GM21360 (cell line): ENCODE measurements at regions not wholly inside any gene's neighbourhood (a gene's known extent, or its start where the extent isn't known, plus 50 kb on each side); places are given as distances from the start of the nearest gene placed in this dataset.

Experiments
- ATAC-seq: cut with Tn5 transposase; IDR thresholded peaks from one replicate; pipeline ENCODE4 v1.9.1; 2021; ENCODE audit warnings: mild to moderate bottlenecking, moderate library complexity; ENCODE audit not compliant: unreplicated experiment

GRCh38 chr9:108618906-108619550 lies 236.8 kb downstream of the ACTL7B start:
- ATAC-seq, result no peak

- ATAC-seq, result no peak
Measured at GRCh38 chr9:108617676-108618075, 238.1 kb downstream of the ACTL7B start.

GRCh38 chr9:108615152-108615551 lies 240.6 kb downstream of the ACTL7B start:
- no peak for ATAC-seq

DNA sequence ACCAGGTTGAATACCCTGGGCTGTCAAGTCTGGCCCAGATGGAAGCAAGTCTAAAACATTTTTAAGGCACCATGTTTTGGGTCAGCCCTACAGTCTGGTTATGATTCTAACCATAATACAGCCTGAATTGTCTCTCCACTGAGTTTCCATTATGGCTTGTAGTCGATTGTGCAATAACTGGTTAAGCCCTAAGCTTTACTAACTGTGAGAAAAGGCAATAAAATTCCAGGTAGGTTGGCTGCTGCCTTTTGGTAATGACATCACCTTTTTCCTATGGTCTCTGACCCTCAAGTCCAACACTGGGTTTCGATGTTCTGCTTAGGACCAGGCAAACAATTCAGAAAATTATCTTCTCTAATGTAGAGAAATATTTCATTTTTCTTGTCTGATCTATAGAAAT lies 243.3 kb downstream of the ACTL7B start:
- no peak for ATAC-seq

- no peak for ATAC-seq
Measured at GRCh38 chr9:108609897-108610253, 245.9 kb downstream of the ACTL7B start.

DNA sequence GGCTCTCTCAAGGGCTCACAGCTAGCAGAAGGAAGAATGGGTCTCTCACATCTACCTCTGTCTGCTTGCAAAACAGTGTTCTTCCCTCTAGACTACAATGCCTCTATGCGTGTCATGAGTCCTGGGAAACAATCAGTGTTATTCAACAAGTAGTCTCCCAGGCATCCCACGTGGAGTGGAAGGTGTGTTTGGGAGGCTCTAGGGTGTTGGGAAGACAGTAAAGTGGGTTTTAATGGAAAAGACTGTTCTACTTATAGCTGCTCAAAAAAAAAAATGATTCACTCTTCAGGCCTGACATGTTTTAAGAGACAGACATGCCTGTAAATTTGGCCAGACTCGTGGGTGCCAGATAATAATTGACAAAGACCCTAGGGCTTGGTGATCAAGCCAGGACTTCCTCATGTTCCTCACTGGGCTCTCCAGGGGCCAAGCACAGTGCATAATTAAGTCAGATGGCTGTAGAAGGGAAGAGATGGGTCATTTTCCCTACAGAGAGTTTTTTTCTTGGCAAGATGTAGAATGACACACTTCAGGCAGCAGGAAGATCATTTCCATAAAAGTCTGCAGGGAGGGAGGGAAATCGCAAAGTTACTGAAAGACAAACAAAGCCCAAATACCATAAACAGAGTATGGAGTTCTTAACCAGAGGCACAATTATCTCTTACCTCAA lies 246.4 kb downstream of the ACTL7B start:
- no peak for ATAC-seq

DNA sequence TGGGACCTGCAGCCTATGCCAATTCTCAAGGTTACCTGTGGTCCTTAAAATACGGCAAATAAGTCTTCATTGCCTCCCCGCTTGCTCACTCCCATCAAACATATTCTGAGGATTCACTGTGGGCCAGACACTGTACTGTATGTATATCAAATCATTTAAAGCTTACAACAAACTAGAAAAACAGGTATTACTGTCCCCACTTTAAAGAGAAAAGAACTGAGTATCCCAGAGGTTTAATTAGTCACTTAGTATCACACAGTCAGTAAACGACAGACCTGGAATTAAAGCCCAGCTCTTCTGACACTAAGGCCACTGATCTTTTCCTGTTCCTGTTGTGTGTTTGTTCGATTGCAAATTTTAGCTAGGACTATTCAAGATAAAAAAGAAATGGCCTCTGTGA lies 248.2 kb downstream of the ACTL7B start:
- ATAC-seq, result no peak

- no peak for ATAC-seq
Measured at GRCh38 chr9:108606401-108606800, 249.4 kb downstream of the ACTL7B start.

DNA sequence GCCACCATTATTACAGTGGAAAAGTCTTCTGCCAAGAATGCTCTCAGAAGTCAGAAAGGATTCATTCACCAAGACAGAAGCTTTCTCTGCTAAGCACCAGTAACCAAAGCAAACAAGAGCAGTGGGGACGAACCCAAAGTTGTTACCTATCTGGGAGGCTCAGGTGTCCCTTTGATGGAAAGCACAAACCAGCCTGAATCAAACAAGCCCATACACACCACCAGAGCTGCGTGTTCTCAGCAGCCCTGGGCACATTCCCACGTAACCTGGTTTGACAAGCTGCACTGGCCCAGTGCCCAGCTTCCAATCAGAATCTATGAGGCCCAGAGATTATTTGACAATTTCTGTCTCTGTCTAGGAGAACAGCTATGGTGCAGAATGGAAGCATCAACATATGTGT lies 252.6 kb downstream of the ACTL7B start:
- no peak for ATAC-seq

DNA sequence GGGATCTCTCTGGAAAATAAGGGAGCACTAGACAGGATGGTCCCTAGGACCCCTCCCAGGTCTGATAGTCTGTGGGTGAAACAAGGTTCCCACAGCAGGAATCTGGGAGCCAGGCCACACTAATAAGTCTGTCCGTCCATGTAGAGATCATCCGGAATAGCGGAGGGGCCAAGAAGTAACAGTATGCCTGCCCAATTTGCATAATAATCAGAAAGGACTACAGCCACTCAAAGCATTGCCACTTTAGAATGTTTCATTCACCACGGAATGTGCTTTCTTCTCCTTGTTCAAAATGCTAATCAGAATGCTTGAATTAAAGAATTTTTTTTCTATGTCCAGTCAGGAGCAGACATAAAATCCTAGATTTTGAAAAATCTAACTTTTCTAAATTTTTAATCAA lies 254.9 kb downstream of the ACTL7B start:
- ATAC-seq, result no peak

DNA sequence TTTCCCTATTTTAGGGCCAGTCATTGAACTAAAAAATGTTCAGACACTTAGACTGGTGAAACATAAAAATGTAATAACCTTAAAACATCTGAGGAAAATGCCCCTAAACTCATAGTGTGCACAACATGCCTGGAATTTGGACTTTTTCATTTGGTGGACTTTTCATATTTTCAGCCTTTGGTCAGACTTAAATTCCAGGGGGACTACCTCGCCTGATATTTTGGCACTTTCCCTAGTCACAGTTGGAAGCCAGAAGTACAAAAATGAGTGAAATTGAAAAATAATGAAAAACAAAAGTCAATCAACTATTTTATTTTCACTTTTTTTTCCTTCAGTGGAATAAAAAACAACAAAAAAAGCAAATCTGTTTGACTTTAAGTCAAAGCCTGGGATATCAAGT lies 256.2 kb downstream of the ACTL7B start:
- no peak for ATAC-seq

- ATAC-seq, result no peak
Measured at GRCh38 chr9:108591121-108591520, 264.7 kb downstream of the ACTL7B start.

- no peak for ATAC-seq
Measured at GRCh38 chr9:108588246-108588645, 267.5 kb downstream of the ACTL7B start.

DNA sequence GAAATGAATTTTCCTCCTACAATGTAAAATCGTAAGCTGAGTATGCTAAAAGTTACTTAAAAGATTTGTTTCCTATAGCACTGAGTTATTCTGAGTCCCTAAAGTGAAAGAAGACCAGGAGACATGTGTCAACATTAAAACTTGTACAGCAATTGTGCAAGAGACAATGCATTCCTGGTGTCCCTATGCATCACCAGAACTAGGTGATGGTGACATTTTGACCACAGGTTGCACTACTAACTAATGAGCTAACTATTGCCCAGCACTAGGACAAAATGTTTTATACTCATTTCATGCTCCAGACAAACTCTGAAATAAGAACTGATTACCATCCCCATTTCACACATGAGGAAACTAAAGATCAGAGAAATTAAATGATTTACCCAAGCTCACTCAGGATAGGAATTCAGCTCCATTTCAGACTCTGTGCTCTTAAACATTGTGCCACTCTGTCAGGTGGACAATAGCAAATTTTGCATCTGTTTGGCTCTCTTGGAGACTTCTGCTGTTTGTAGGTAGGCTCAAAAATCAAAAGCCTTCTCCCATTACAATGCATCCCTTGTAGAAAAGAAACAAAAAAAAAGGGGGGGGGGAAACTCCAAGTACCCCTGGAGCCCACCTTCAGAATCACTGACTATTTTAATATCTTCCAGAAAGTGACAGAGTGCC lies 269.2 kb downstream of the ACTL7B start:
- ATAC-seq, result no peak

- no peak for ATAC-seq
Measured at GRCh38 chr9:108584860-108585259, 270.9 kb downstream of the ACTL7B start.

DNA sequence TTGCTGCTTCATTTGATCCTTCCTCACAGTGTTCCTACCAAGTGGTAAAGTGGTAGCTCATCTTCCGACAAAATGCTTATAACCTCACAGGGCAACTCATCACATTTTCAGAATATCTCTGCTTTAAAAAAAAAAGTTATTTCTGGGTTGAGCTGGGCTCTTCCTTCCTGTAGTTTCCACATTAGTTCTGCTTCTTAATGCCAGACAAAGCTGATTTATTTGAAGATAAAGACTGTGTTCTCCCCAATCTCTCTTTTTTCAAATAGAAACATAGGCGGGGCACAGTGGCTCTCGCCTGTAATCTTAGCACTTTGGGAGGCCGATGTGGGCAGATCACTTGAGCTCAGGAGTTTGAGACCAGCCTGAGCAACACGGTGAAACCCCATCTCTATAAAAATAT lies 273.1 kb downstream of the ACTL7B start:
- no peak for ATAC-seq

DNA sequence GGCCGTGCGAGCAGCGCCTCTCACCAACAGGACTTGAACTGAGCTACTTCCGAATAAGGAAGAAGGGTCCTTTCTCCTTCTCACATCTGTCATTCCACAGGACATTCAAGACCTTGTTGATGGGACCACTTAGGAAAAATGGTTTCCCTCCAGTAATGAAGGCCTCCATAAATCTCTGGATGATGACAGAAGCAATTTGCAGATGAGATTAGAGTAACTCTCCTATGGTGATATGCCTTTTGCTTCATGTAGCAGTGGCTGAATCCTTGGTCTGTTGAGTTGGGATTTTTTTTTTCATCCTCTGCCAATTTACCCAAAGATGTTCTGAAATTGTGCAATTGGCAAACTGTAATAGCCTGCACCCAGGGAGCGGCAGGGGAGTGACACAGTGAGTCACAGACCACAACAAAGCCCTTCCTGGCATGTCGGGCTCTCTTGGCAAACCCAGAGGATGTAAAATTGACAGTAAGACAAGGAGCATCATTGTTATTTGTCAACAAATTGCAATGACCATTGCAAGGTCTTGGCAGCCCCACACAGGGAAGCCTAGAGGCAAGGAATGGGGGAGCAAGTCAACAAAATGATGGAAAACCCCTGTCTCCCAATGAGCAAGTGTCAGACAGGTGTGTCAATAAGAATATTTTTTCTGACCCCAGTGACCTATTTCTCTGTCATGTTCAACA lies 275.9 kb downstream of the ACTL7B start:
- no peak for ATAC-seq

- ATAC-seq, result no peak
Measured at GRCh38 chr9:108575276-108575675, 280.5 kb downstream of the ACTL7B start.

DNA sequence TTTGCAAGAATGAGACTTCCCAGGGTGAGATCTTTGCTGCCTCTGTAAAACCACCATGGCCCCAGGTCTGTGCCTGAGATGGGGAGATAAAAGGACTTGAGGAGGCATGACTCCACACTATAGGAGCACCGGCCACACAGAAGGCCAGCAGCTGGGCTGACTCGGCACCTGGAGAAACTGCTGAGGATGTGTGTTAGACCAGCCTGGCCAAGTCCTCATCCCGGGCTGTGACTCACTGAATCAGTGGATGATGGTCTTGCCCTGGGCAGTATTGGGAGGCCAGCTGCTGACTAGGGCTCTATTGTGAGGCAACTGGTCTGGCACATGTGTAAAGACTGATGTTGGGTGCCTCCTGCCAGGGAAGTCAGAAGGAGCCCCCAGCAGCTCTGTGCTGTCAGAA lies 286.2 kb downstream of the ACTL7B start:
- ATAC-seq, result no peak

DNA sequence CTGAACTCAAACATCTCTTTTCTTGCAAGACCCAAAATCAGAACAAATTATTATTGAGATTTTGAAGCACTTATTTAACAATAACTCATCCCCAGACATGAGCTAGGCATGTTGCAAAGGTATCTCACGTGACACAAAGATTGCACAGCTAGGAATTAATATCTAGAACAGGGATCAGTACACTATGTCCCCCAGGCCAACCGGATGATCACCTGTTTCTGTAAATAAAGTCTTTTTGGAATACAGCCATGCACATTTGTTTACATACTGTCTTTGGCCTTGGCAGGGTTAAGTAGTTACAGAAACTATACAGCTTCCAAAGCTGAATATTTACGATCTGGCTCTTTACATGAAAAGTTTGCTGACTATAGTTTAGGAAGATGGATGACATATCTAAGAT lies 287.7 kb downstream of the ACTL7B start:
- no peak for ATAC-seq

DNA sequence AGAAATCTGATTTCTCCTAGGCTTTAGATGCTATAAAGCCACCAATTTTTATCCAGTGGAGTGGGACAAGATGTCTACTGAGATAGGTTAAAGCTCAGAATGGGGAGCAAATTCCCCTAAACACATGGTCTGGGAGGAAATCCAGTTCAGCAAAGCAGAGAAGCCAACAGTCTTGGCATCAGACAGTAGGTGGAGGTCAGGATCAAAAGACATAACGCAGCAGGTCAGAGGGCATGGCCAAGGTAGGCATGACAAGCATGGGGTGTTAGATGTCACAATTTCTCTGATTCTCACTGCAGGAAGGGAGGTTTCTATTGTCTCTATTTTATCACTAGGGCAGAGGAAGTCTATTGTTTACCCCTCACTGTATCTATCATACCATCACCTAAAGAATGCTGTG lies 288.2 kb downstream of the ACTL7B start:
- ATAC-seq, result no peak
